ENCODE measurements at regions not wholly inside any gene's neighbourhood (a gene's known extent, or its start where the extent isn't known, plus 50 kb on each side); places are given as distances from the start of the nearest gene placed in this dataset.

- TF ChIP-seq, protein P1, sequence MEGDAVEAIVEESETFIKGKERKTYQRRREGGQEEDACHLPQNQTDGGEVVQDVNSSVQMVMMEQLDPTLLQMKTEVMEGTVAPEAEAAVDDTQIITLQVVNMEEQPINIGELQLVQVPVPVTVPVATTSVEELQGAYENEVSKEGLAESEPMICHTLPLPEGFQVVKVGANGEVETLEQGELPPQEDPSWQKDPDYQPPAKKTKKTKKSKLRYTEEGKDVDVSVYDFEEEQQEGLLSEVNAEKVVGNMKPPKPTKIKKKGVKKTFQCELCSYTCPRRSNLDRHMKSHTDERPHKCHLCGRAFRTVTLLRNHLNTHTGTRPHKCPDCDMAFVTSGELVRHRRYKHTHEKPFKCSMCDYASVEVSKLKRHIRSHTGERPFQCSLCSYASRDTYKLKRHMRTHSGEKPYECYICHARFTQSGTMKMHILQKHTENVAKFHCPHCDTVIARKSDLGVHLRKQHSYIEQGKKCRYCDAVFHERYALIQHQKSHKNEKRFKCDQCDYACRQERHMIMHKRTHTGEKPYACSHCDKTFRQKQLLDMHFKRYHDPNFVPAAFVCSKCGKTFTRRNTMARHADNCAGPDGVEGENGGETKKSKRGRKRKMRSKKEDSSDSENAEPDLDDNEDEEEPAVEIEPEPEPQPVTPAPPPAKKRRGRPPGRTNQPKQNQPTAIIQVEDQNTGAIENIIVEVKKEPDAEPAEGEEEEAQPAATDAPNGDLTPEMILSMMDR (IDR thresholded peaks at IDR 0.05): no peak
- no peak for TF ChIP-seq POLR2A (IDR thresholded peaks at IDR 0.05)
Observed at GRCh38 chr13:40494513-40494912, 171.9 kb downstream of the FOXO1 start.

All from Peyer's patch (tissue), 4 donors.